Lower leg skin (tissue), 3 donors: ENCODE measurements at regions not wholly inside any gene's neighbourhood (a gene's known extent, or its start where the extent isn't known, plus 50 kb on each side); places are given as distances from the start of the nearest gene placed in this dataset.

Experiments
- POLR2A ChIP-seq, 2 donors: fragments of 450-650 bp; IDR thresholded peaks; one replicate each; pipeline ENCODE4 v1.6.1; 2016 to 2017; ENCODE audit warnings: antibody characterized with exemption in 2 of 2, mild to moderate bottlenecking in 1 of 2, moderate library complexity in 1 of 2
- TF ChIP-seq, protein P1 (sequence below), 3 donors: fragments of 450-650 bp; IDR thresholded peaks; one replicate each; pipeline ENCODE4 v1.5.1; 2016; ENCODE audit warnings: antibody characterized with exemption in 3 of 3, mild to moderate bottlenecking in 3 of 3, moderate library complexity in 2 of 3

DNA sequence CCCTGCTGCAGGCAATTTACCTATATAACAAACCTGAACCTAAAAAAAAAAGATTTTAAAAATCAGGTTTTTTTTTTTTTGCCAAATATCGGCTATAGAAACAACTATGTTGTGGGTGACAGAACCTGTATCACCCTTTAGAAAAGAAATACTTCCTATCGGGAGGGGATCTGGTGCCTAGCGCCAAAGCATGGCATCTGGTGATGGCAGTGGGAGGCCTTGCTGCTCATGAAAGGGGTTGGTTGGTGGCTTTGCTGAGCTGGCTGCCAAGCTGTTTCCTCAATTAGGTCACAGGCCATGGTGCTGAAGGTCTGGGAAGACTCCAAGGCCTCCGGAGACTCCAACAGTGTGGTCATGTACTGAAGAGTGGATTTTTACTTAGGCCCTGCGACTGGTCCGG is 328.5 kb downstream of the KLF5 start:
- TF ChIP-seq POLR2A (IDR thresholded peaks at IDR 0.05): no peak
- TF ChIP-seq, protein P1, sequence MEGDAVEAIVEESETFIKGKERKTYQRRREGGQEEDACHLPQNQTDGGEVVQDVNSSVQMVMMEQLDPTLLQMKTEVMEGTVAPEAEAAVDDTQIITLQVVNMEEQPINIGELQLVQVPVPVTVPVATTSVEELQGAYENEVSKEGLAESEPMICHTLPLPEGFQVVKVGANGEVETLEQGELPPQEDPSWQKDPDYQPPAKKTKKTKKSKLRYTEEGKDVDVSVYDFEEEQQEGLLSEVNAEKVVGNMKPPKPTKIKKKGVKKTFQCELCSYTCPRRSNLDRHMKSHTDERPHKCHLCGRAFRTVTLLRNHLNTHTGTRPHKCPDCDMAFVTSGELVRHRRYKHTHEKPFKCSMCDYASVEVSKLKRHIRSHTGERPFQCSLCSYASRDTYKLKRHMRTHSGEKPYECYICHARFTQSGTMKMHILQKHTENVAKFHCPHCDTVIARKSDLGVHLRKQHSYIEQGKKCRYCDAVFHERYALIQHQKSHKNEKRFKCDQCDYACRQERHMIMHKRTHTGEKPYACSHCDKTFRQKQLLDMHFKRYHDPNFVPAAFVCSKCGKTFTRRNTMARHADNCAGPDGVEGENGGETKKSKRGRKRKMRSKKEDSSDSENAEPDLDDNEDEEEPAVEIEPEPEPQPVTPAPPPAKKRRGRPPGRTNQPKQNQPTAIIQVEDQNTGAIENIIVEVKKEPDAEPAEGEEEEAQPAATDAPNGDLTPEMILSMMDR (IDR thresholded peaks at IDR 0.05): no peak
